ENCODE measurements at regions not wholly inside any gene's neighbourhood (a gene's known extent, or its start where the extent isn't known, plus 50 kb on each side); places are given as distances from the start of the nearest gene placed in this dataset.

DNA sequence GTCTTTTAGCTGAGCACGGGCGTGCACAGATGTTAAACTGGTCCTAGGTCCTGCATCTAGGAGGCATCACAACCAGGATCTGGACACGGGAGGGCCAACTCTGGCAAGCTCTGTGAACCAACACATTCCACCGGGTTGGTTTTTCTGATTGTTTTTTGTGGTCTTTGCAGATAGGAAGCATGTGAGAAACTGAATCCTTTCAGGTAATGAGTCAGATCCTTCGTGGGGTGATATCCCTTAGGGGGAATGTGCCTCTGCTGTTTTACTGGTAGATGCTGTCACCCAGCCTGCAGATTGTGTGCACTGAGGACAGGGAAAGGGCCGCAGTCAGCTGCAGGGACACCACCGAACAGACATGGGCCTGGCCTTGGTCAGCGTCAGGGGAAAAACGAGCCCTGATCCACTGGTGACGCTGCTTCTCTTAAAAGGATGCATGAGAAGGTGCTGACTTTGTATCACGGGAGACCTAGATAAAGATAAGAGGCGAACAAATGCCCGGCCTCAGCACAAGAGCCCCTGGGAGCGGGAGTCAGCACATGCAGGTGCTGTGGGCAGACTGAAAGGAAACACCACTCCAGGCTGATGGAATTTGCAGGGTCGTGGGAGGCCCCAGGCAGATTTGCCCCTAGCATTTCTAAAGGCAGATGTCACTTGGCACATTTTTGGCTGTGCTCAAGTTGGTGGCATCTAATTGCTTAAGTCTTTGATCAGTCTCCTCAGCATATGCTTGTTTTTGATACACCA, 51.1 kb downstream of the DOP1B start:
- no peak for DNase-seq
- Histone ChIP-seq H3K9ac (ENCODE audit: insufficient read depth, low read length, poor library complexity, severe bottlenecking) (no peak overlapping the region), H3K4me1 (ENCODE audit: control insufficient read depth in 1 of 2, insufficient read depth in 2 of 2, low read length in 2 of 2) (no peaks in the 10 kb centered on the region), H3K79me2 (ENCODE audit: insufficient read depth, low read length) (no peaks in the 10 kb centered on the region), H4K20me1 (ENCODE audit: insufficient read depth, low read length) (no peaks in the 10 kb centered on the region), H3K27me3 (ENCODE audit: control insufficient read depth in 2 of 2, insufficient read depth in 2 of 2, low read length in 2 of 2) (no peaks in the 10 kb centered on the region), H3K4me3 (replicated peaks in 1 of 3; ENCODE audit: low read depth in 2 of 3, low read length in 3 of 3) (no peak overlapping the region), H3K4me2 (replicated peaks; ENCODE audit: extremely low read depth, low read length, poor library complexity, severe bottlenecking) (no peak overlapping the region), H3K27ac (ENCODE audit: low read depth in 1 of 2, low read length in 2 of 2) (no peak overlapping the region), H2AFZ (ENCODE audit: insufficient read depth, low read depth, low read length, poor library complexity, severe bottlenecking) (no peak overlapping the region), H3K36me3 (replicated peaks in 1 of 2; ENCODE audit: control insufficient read depth in 1 of 2, insufficient read depth in 2 of 2, low read length in 2 of 2) (peaks cover 48 to 73% of the 10 kb centered on the region in 2 donors), H3K9me3 (replicated peaks in 1 of 2; ENCODE audit: control insufficient read depth in 1 of 2, insufficient read depth in 1 of 2, low read length in 2 of 2) (no peaks in the 10 kb centered on the region)
- H3K27ac Mint-ChIP-seq = peak overlapping the region in 1 of 7 donors; percentile 63
- H3K4me3 Mint-ChIP-seq = no peak overlapping the region
- no peaks in the 10 kb centered on the region for H3K27me3 Mint-ChIP-seq (ENCODE audit: low read depth in 3 of 3)
- intact Hi-C loops (cut with micrococcal nuclease) = loop anchor here in 1 of 2 donors (5.0 kb wide), 1 partner anchor 65 kb away; no protein-coding TSS in a partner anchor
- peaks cover 67 to 85% of the 10 kb centered on the region in 2 donors for H3K36me3 Mint-ChIP-seq
- peaks cover 3% of the 10 kb centered on the region for H3K4me1 Mint-ChIP-seq
- TF ChIP-seq, protein P1, sequence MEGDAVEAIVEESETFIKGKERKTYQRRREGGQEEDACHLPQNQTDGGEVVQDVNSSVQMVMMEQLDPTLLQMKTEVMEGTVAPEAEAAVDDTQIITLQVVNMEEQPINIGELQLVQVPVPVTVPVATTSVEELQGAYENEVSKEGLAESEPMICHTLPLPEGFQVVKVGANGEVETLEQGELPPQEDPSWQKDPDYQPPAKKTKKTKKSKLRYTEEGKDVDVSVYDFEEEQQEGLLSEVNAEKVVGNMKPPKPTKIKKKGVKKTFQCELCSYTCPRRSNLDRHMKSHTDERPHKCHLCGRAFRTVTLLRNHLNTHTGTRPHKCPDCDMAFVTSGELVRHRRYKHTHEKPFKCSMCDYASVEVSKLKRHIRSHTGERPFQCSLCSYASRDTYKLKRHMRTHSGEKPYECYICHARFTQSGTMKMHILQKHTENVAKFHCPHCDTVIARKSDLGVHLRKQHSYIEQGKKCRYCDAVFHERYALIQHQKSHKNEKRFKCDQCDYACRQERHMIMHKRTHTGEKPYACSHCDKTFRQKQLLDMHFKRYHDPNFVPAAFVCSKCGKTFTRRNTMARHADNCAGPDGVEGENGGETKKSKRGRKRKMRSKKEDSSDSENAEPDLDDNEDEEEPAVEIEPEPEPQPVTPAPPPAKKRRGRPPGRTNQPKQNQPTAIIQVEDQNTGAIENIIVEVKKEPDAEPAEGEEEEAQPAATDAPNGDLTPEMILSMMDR (IDR thresholded peaks at IDR 0.05) = no peak
- H3K9me3 Mint-ChIP-seq = no peaks in the 10 kb centered on the region
- 87% methylated on average over 11 of the region's 15 CpGs for WGBS (ENCODE audit: insufficient coverage)

DNA sequence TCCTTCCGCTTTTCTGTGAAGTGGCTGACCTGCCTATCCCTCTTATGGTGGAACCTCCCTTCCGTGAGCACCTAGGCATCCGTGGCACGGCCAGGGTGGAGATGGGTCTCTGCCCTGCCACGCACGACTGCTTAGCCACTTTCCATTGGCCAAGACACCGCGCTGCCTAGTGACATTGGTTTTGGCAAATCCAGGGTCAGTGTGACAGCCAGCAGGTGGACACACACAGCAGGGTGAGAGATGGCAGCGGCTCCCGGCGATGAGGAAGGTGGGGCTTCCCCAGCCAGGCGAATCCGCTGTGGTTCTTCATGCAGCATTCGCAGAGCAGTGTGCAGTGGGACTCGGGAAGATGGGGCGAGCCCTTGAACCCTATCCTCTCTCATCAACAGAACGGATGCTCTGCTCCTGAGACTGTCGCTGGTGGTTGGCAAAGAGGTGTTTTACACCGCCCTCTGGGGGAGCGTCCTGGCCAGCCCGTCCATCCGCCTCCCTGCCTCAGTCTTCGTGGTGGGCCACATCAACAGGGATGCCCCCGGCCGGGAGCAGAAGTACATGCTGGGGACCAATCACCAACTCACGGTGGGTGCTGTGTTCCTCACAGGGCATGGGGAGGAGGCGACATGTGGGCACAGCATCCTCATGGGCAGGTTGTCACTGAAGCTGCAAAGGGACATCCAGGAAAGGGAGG, 51.8 kb downstream of the DOP1B start:
- H3K27me3 Mint-ChIP-seq (ENCODE audit: low read depth in 3 of 3) = no peaks in the 10 kb centered on the region
- Histone ChIP-seq H3K27ac (ENCODE audit: low read depth in 1 of 2, low read length in 2 of 2) (no peak overlapping the region), H3K9me3 (replicated peaks in 1 of 2; ENCODE audit: control insufficient read depth in 1 of 2, insufficient read depth in 1 of 2, low read length in 2 of 2) (no peaks in the 10 kb centered on the region), H3K4me1 (ENCODE audit: control insufficient read depth in 1 of 2, insufficient read depth in 2 of 2, low read length in 2 of 2) (no peaks in the 10 kb centered on the region), H3K4me3 (replicated peaks in 1 of 3; ENCODE audit: low read depth in 2 of 3, low read length in 3 of 3) (no peak overlapping the region), H4K20me1 (ENCODE audit: insufficient read depth, low read length) (no peaks in the 10 kb centered on the region), H2AFZ (ENCODE audit: insufficient read depth, low read depth, low read length, poor library complexity, severe bottlenecking) (no peak overlapping the region), H3K9ac (ENCODE audit: insufficient read depth, low read length, poor library complexity, severe bottlenecking) (no peak overlapping the region), H3K27me3 (ENCODE audit: control insufficient read depth in 2 of 2, insufficient read depth in 2 of 2, low read length in 2 of 2) (no peaks in the 10 kb centered on the region), H3K4me2 (replicated peaks; ENCODE audit: extremely low read depth, low read length, poor library complexity, severe bottlenecking) (no peak overlapping the region), H3K79me2 (ENCODE audit: insufficient read depth, low read length) (no peaks in the 10 kb centered on the region), H3K36me3 (replicated peaks in 1 of 2; ENCODE audit: control insufficient read depth in 1 of 2, insufficient read depth in 2 of 2, low read length in 2 of 2) (peaks cover 52 to 73% of the 10 kb centered on the region in 2 donors)
- no peak overlapping the region for H3K4me3 Mint-ChIP-seq
- intact Hi-C loops (cut with micrococcal nuclease) = loop anchor here in 1 of 2 donors (5.0 kb wide), 1 partner anchor 66 kb away; no protein-coding TSS in a partner anchor
- WGBS (ENCODE audit: insufficient coverage) = 97% methylated on average over 20 of the region's 27 CpGs
- H3K9me3 Mint-ChIP-seq = no peaks in the 10 kb centered on the region
- H3K27ac Mint-ChIP-seq = peak overlapping the region in 2 of 7 donors; percentile 42 to 63
- H3K4me1 Mint-ChIP-seq = peaks cover under 1% of the 10 kb centered on the region
- DNase-seq = no peak
- H3K36me3 Mint-ChIP-seq = peaks cover 64 to 85% of the 10 kb centered on the region in 2 donors
- TF ChIP-seq, protein P1 (IDR thresholded peaks at IDR 0.05) = no peak

Data from CD14-positive monocyte (primary cell).